ENCODE measurements at regions not wholly inside any gene's neighbourhood (a gene's known extent, or its start where the extent isn't known, plus 50 kb on each side); places are given as distances from the start of the nearest gene placed in this dataset.

DNA sequence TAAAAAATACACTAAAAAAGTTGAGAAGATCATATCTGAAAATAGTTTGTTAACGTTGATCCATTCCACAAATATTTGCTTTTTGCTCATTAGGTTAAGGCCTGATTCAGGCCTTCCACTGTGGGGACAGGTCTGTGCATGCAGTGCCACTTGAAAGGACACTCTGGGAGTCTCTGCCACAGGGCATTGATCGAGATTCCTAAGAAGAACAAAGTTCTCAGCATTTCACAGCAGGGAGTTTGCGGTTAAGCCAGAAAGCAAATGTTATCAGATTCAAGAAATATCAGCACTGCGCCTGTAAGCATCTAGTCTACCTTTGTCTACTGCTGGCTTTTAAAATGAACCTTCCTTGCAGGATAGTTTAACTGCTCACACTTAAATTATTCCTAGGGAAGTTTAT, 62.2 kb upstream of the TNIP3 start:
- DNase-seq (ENCODE audit: low read depth), result no peak

DNA sequence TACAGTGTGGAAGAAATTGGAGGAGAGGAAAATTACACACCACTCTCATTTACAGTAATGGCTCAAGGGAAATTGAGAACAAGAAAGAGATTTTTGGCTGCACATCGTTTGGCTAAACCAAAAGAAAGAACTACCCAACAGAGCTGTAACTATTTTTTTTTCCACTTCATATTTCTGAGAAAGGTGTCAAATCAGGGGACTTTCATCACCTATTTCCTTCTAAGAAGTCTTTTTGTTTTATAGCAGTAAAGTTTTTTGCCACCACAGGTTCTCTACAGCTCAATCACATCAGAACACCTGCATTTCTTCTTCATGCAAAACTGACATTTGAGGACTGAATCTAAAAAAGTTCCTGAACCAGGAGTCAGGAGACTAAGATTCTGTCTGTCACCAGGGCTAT, 57.5 kb upstream of the TNIP3 start:
- no peak for DNase-seq (ENCODE audit: low read depth)

DNA sequence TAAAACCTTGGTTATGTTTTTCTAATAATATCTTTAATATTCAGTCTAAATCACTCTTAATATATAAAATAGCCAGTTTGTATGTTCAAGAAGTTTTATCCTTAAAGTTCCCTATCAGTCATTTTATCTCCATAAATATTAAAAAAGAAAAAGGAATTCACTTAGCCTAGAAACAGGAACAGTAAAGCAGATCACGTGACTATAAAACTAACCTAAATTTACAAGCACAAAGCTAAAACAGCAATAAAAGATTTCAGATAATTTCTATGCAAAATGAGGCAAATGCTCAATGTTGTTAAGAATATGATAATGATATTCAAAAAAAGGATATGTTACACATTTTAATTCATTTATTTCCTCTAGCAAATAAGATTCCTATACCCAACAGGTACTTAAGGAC, 57.1 kb upstream of the TNIP3 start:
- DNase-seq (ENCODE audit: low read depth), result no peak

DNA sequence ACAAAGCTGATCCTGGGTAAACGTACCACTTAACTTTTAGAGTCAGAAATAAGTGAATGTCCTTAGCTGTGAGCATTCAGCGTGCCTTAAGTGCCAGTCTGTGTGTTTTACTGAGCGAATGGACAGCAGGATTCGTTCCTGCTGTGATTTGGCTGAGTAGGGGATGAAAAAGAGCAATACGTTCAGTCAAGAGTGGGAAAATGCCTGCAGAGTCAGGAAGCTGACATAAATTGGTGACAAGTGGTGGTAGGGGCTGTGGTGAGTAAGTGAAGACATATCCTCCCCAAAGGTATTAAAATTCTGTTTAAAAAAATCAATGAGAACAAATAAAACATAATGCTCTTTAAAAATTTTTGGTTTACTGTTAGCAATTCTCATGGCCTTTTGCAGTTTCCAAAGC, 56.6 kb upstream of the TNIP3 start:
- DNase-seq (ENCODE audit: low read depth), result no peak

DNA sequence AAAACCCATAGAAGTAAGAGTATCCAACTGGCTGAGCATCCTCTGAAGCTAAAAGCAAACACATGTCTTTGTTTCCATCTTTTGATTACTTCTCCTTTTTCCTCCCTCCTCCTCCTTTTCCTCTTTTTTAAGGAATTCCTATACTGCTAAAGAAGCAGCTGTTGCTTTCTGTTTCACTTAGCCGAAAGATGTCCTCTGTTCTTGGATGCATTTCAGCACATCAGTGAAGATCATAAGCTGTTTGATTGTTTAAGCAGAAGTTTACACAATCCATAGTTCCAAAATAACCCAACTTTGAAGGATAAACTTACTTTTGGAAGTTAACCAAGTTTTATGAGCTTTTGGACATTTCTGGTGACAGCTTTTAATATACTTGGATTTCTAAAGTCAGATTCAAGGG, 55.1 kb upstream of the TNIP3 start:
- no peak for DNase-seq (ENCODE audit: low read depth)

DNA sequence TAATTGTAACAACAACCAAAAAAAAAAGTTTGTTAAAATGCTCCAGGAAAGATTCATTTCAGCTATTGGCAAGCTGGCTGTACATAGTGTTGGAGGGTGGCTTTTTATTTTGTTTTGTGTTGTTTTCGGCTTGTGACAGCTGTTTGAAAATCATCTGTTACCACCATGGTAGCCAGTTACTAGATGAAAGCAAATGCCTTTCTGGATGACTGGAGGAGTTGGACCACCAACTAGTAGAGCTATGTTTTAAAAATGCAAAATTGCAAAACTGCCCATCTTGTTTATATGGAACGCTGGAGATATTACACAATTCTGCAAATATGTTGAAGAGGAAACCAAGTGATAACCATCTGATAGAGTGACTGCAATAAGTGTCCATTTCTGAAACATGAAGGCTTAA, 53.2 kb upstream of the TNIP3 start:
- DNase-seq (ENCODE audit: low read depth), result peak; percentile 19

DNA sequence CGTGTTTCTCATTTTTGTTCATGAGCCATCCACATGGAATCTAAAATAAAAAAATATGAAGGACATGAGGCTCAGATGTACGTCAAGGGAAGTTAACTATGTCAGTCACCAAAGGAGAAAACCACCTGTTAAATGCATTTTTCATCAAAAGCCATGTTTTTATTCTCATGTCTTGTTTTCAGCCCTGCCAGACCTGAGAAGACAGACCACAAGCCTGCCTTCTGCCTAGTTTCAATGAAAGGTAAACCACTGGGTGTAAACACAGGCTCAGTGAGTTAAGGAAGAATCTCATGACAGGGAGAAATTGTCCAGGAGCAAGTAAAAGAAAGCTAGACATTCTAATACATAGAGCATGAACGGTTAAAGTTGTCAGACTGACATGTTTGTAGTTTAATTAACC, 52.3 kb upstream of the TNIP3 start:
- no peak for DNase-seq (ENCODE audit: low read depth)

DNA sequence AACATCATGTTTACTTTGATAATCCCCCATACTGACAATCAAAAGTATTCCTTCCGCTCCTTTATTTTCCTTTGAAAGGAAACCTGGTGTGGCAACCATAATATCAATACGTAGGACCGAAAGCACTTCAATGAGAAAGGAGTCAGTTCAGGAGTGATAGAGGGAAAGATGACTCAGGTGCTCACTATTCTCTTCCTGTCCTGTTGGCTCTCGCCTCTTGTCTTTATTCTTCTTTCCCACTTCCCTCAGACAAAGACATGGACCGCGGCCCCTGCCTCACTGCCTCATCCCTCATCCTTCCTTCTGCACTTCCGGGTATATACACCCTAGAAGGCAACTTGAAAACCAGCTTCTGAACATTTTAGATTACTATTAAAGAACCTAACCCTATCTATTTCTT, 49.8 kb upstream of the TNIP3 start:
- DNase-seq (ENCODE audit: low read depth), result peak; percentile 2

Measured in ELR (cell line).